Upper lobe of left lung (tissue), 4 donors: ENCODE measurements at regions not wholly inside any gene's neighbourhood (a gene's known extent, or its start where the extent isn't known, plus 50 kb on each side); places are given as distances from the start of the nearest gene placed in this dataset.

Experiments
- CTCF ChIP-seq, 6 experiments: fragments of 450-650 bp in 4 of 6; fragments of 200-600 bp in 2 of 6; sonication (generic) in 2 of 6; IDR thresholded peaks; one replicate each; pipeline ENCODE4 v1.5.1; 2016 to 2019; ENCODE audit warnings: antibody characterized with exemption in 6 of 6
- EP300 ChIP-seq, 4 donors: sonication (generic); formaldehyde crosslinking; IDR thresholded peaks; one replicate each; pipeline ENCODE4 v1.5.1; 2017; ENCODE audit warnings: antibody characterized with exemption in 4 of 4, control low read depth in 2 of 4
- POLR2A ChIP-seq, 4 donors: fragments of 450-650 bp; IDR thresholded peaks; one replicate each; pipeline ENCODE4 v1.5.1; 2016 to 2017; ENCODE audit warnings: antibody characterized with exemption in 4 of 4, mild to moderate bottlenecking in 2 of 4

GRCh38 chr13:77431449-77431848 lies 104.1 kb upstream of the SCEL start:
- TF ChIP-seq CTCF (IDR thresholded peaks at IDR 0.05), result no peak
- no peak for TF ChIP-seq POLR2A (IDR thresholded peaks at IDR 0.05)
- no peak for TF ChIP-seq EP300 (IDR thresholded peaks at IDR 0.05)
